Right ventricle myocardium inferior (tissue), 1 donor: ENCODE measurements at regions not wholly inside any gene's neighbourhood (a gene's known extent, or its start where the extent isn't known, plus 50 kb on each side); places are given as distances from the start of the nearest gene placed in this dataset.

Experiments used
- ATAC-seq: fragments of 200-7000 bp; cut with Tn5 transposase; one replicate; pipeline ENCODE4 v1.9.1; 2020; ENCODE audit warnings: mild to moderate bottlenecking, moderate library complexity
- DNase-seq: peaks from one replicate; pipeline ENCODE4 v3.0.0; 2021; ENCODE audit errors: missing footprints
- intact Hi-C: fragments of 100-400 bp; cut with DNase I; formaldehyde crosslinking; loops from one replicate; pipeline ENCODE4 v1.11.0; 2022
- donor health status: DM: no; HTN: yes; CAD: no; lungs with severe emphysema.

DNA sequence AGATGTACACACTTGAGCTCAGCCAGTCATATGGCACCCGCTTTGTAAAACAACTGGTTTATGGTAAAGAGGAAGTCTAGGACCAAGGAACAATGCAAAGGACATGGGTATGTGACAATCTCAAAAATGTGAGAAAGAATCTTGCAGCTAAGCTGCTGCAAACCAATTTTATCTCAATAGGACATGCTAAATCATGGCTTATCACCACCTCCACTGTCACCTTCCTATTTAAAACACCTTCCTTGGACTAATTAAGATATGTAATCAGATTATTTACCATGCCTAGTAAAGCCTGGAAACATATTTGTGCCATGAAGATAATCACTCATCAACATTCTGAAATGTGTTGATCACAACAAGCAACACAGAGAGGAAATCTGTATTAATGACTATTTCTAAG is 622.7 kb downstream of the CDH11 start:
- DNase-seq (no peak), ATAC-seq (no peak)
- intact Hi-C loops = no loop called here

- intact Hi-C loops = no loop called here
- DNase-seq (no peak), ATAC-seq (no peak)
Observed at GRCh38 chr16:64498363-64498762, 623.5 kb downstream of the CDH11 start.

GRCh38 chr16:64493709-64494108 is 628.2 kb downstream of the CDH11 start:
- intact Hi-C loops = no loop called here
- DNase-seq = no peak

DNA sequence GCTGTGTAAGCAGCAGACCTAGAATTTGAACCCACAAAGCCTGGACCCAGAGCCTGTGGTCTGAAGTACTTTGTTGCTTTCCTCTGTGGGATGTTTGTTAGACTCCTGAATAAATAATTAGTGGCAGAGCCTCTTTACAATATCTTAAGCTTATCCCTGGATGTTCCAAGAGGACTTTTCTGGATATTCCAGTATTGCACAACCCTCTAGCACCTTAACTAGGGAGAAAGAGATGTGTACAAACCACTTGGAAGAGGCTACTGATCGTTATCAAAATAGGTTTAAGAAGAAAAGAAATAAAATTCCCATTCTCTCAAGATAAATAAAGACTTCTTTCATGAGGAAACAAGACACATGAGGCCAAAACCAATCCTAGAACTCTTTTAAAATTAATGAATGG is 632.4 kb downstream of the CDH11 start:
- intact Hi-C loops = no loop called here
- DNase-seq (no peak), ATAC-seq (no peak)

More at GRCh38 chr16:64493709-64494108, 628.2 kb downstream of the CDH11 start:
- ATAC-seq = no peak

DNA sequence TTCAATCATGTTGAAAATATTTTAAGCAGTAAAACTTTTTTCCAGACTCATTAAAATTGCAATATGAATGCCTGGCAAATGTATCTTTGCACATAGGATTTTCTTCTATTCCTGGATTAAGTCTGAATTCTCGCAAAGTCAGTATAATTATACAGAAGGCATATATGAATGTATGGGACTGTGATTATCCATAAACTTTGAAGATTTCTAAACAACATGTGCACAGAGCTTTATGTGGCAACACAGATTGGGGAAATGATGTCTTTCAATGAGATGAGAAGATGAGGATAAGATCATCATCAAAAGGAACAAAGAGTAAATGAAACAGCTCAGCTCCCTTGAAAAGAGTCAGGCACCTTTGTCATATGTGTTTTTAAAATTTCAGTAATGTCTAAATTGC is 635.3 kb downstream of the CDH11 start:
- no peak for DNase-seq
- no peak for ATAC-seq
- intact Hi-C loops = no loop called here

DNA sequence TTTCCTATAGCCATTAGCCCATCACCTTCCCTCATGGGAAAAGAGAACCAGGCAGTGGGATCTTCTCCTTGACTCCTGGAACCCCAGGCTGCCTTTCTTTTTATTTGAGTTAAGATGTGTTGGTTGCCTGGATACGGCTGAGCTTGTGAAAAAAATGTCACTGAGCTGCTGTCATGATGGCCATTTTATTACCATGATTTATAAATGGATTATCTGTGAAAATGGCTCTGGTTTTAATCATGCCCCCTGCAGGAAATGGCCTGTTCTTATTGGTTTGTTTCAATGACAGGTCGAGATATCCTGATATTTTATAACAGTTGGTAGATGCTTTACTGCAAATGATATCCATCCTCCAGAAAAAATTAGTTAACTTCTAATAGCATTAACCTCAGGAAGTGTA is 640.4 kb downstream of the CDH11 start:
- no peak for ATAC-seq
- DNase-seq = no peak
- intact Hi-C loops = no loop called here

GRCh38 chr16:64478252-64478906 is 643.5 kb downstream of the CDH11 start:
- ATAC-seq (no peak), DNase-seq (no peak)
- intact Hi-C loops = loop anchor here (10.0 kb wide), 2 partner anchors 234 to 636 kb away; no protein-coding TSS in a partner anchor

- ATAC-seq (peak; percentile 93), DNase-seq (no peak)
- intact Hi-C loops = loop anchor here (10.0 kb wide), 2 partner anchors 231 to 639 kb away; no protein-coding TSS in a partner anchor
Observed at GRCh38 chr16:64475627-64476351, 646.1 kb downstream of the CDH11 start.

GRCh38 chr16:64470916-64471315 is 650.9 kb downstream of the CDH11 start:
- DNase-seq = no peak
- ATAC-seq = no peak
- intact Hi-C loops = loop anchor here (10.0 kb wide), 2 partner anchors 226 to 644 kb away; no protein-coding TSS in a partner anchor

GRCh38 chr16:64469906-64470702 is 651.8 kb downstream of the CDH11 start:
- peak; percentile 50 for ATAC-seq
- intact Hi-C loops = loop anchor here (10.0 kb wide), 2 partner anchors 225 to 645 kb away; no protein-coding TSS in a partner anchor
- no peak for DNase-seq

DNA sequence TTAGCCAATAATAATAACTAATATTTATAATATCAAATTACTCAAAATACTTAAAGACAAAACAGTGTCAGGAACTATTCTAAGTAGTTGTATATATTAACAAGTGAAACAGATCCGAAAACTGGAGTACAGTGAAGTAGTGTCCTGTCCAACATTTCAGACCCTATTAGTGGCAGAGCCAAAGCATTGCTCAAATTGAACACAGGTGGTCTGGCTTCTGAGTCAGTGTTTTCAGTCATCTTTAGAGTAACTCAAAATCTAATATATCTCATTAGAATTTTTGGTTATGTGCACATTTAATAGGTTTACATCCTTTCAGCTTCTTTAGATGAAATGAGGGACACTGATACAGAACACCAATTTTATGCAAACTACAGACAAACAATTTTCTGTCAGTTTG is 652.5 kb downstream of the CDH11 start:
- ATAC-seq (no peak), DNase-seq (no peak)
- intact Hi-C loops = no loop called here

DNA sequence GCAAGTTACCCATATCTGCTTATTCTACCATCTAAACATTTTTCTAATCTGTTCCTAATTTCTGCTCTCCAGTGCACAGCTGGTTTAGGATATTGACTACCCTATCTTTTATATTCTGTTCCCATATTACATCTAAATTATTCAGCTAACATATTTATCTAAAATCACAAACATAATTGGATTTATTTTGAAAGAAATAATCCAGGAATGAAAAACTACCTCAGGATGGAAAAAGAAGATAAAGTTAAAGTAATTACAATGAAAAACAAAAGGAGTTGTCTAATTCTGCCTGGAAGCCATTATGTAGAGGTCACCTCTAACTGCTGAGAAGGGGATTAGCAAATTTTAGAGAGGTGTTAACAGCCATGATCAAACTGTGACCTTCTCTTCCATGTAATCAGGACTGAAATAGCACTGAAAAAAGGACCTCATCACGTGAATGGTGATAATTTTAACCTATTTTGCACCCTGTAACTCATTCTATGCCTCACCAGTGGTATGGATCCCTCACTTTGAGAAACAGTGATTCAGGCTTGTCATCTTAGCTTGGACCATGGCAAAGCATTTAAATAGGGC is 653.3 kb downstream of the CDH11 start:
- ATAC-seq = no peak

DNA sequence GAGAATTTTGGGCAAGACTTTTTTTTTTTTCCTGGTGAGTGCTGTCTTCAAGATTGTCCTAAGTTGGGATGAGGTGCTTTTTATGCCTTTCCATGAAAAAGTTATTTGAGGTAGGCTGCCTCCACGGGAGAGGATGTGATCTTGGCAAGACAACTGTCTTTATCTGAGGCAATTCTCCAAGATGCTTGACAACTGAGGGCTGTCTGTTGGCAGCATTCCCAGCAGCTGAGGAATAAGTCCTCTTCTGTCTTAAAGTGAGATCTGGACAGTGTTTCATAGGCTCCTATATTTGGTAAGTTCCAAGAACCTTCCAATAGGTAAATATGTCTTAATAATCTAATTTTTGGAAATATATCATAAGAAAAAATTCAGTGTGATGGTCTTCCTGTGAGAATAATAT is 662.0 kb downstream of the CDH11 start:
- intact Hi-C loops = loop anchor here (5.0 to 10.0 kb wide), 2 partner anchors 175 to 373 kb away; no protein-coding TSS in a partner anchor
- no peak for DNase-seq
- no peak for ATAC-seq

More for the DNA sequence above, 653.3 kb downstream of the CDH11 start:
- no peak for DNase-seq
- intact Hi-C loops = no loop called here

DNA sequence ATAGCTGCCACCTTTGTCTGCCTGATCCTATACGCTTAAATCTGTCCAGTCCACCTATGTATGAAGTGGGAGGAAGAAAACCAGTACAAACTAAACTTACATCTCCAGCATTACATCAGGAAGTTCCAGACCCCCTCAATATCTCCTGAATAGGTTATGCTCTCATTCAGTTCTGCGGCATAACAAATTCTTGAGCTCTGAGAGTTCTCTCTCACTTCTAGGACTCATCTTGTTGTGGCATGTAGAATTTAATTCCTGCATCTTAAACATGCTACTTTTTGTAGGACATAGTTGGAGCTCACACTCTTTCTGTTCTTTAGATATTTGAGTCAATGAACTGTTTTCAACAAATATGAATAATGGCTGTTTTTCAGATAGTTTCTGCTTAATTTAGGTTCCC is 662.5 kb downstream of the CDH11 start:
- ATAC-seq = no peak
- no peak for DNase-seq
- intact Hi-C loops = loop anchor here (5.0 to 10.0 kb wide), 2 partner anchors 175 to 372 kb away; no protein-coding TSS in a partner anchor

- intact Hi-C loops = loop anchor here (5.0 to 10.0 kb wide), 2 partner anchors 170 to 368 kb away; no protein-coding TSS in a partner anchor
Observed at GRCh38 chr16:64455275-64455674, 666.6 kb downstream of the CDH11 start.

GRCh38 chr16:64453646-64454045 is 668.2 kb downstream of the CDH11 start:
- DNase-seq (no peak), ATAC-seq (peak; percentile 31)
- intact Hi-C loops = loop anchor here (10.0 kb wide), 1 partner anchor 169 kb away; no protein-coding TSS in a partner anchor

More at GRCh38 chr16:64455275-64455674, 666.6 kb downstream of the CDH11 start:
- DNase-seq (no peak), ATAC-seq (no peak)

DNA sequence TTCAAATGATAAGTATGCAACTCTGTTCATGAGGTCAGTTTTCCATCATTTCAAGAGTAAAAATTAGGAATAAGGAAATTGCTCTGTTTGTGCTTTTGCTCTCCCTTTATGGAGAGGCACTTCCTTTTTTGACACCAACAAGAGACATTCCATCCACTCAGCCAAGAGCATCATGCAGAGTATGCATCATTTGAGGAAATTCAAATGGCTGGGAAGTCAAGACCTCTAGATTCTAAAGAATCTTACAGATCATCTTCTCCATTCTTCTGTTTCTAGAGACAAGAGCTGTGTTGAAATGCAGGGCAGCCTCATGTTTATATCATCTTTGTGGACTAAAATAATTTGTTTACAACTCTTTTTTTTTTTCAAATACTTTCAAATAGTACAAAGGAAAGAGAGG is 669.4 kb downstream of the CDH11 start:
- intact Hi-C loops = loop anchor here (10.0 kb wide), 1 partner anchor 168 kb away; no protein-coding TSS in a partner anchor
- ATAC-seq = no peak
- DNase-seq = no peak

GRCh38 chr16:64450177-64450576 is 671.7 kb downstream of the CDH11 start:
- ATAC-seq (no peak), DNase-seq (no peak)
- intact Hi-C loops = loop anchor here (10.0 kb wide), 1 partner anchor 165 kb away; no protein-coding TSS in a partner anchor

DNA sequence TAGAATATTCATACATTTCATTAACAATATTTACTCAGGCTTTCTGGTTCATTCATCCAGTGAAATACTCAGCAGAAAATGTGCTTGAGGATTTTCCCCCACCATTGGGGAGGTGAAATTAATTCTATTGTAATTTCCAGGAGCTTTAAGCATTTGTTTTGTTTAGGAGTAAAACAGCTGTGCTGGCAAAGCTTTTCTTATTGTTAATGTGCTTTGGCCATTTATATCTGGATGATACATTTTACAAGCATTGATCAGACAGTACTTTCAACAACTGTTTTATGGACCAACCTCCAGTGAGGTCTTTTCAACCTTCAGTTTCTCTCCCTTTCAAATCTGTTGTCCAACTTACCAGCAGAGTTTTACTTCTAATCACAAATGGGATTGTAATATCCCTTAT is 672.4 kb downstream of the CDH11 start:
- DNase-seq = no peak
- intact Hi-C loops = no loop called here

More for the DNA sequence above, 672.4 kb downstream of the CDH11 start:
- no peak for ATAC-seq
